ENCODE measurements at regions not wholly inside any gene's neighbourhood (a gene's known extent, or its start where the extent isn't known, plus 50 kb on each side); places are given as distances from the start of the nearest gene placed in this dataset.

GRCh38 chr6:156347246-156347645, 429.9 kb upstream of the ARID1B start:
- TF ChIP-seq REST (IDR thresholded peaks at IDR 0.05; ENCODE audit: low read depth) (no peak), CTCF (IDR thresholded peaks at IDR 0.05 in 2 of 3, conservative IDR thresholded peaks at IDR 0.05 in 1 of 3; ENCODE audit: borderline replicate concordance in 1 of 3, insufficient read depth in 1 of 3, low read depth in 2 of 3, low read length in 2 of 3) (no peak), MAX (IDR thresholded peaks at IDR 0.05) (no peak), POLR2AphosphoS5 (IDR thresholded peaks at IDR 0.05; ENCODE audit: low read depth, low read length) (no peak), POLR2A (IDR thresholded peaks at IDR 0.05; ENCODE audit: borderline replicate concordance, extremely low read depth, insufficient read depth, insufficient read length) (no peak), SP1 (IDR thresholded peaks at IDR 0.05; ENCODE audit: low read depth) (no peak), EZH2 (IDR thresholded peaks at IDR 0.05) (no peak), FOSL1 (IDR thresholded peaks at IDR 0.05; ENCODE audit: low read depth) (no peak), ZNF274 (IDR thresholded peaks at IDR 0.05; ENCODE audit: low read depth, low read length) (no peak), SIN3A (IDR thresholded peaks at IDR 0.05; ENCODE audit: low read depth) (no peak), EZH2phosphoT487 (IDR thresholded peaks at IDR 0.05; ENCODE audit: borderline replicate concordance) (no peak), CBX3 (IDR thresholded peaks at IDR 0.05; ENCODE audit: low read depth) (no peak), ZFX (IDR thresholded peaks at IDR 0.05) (no peak)
